ENCODE measurements at regions not wholly inside any gene's neighbourhood (a gene's known extent, or its start where the extent isn't known, plus 50 kb on each side); places are given as distances from the start of the nearest gene placed in this dataset.

DNA sequence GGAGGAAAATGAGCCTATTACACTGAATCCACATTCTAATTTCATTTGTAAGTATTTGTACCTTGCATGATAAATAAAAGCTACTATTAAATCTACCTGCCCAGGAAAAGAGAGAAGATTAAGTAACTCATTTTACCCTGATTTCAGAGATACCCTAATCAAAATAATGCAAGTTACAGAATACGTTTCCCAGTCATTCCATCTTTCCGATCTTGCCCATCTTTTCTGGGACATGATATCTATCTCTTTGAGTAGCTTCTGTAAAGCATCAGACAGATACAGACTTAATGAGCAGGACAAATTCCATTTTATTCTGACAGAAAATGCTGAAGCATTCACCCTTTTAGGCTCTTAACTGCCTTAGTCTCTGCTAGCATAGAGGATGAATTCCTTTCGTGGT, 56.6 kb downstream of the SPRY2 start:
- DNase-seq (ENCODE audit: low read depth in 2 of 2, low spot score in 1 of 2), result no peak

DNA sequence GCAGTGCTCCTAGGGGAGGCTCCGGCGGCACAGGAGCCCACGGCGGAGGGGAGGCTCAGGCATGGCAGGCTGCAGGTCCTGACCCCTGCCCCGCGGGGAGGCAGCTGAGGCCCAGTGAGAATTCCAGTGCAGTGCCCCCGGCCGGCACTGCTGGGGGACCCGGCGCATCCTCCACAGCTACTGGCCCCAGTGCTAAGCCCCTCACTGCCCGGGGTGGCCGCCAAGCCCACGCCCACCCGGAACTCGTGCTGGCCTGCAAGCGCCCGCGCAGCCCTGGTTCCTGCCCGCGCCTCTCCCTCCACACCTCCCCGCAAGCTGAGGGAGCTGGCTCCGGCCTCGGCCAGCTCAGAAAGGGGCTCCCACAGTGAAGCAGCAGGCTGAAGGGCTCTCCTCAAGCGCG, 62.2 kb downstream of the SPRY2 start:
- no peak for DNase-seq (ENCODE audit: low read depth in 2 of 2, low spot score in 1 of 2)

DNA sequence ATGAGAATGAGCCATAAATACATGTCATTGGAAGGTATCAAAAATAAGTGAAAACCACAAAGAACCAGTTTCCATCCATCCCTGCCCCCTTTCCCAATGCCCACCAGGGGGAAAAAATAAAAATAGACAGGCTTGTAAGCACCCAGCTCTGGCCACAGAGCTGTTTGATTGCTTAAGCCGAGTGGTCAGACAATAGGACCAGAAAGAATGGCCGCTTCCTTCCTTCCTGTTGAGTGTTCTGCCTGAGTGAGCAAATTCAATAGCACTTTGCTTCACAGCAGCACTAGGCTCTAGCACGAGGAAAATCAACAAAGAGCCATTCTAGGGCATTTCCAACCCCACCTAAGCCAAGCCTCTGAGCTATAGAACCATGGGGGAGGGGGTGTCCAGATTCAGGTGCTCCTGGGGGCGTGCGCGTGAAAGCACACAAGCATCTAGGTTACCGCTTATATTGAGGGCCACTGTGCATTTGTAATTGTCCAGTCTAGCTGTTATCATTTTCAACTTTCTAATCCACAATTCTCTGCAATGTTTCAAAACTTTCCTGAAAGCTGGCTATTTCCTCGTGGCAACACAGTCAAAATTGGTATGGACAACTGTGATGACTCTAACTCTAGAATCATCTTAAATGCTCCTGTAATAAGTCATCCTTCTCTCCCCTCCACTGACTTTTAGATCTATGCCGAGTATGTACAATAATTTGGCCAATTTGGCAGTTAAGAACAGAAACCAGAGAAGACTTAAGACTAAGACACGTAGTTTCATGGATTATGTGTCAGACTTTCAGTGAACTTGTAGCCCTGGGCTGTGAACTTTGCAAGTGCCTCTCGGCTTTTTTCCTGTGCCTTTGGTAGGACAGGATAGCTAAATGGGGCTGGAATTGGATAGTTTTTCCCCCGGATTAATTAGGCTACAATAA, 64.3 kb downstream of the SPRY2 start:
- DNase-seq (ENCODE audit: low read depth in 2 of 2, low spot score in 1 of 2), result no peak

DNA sequence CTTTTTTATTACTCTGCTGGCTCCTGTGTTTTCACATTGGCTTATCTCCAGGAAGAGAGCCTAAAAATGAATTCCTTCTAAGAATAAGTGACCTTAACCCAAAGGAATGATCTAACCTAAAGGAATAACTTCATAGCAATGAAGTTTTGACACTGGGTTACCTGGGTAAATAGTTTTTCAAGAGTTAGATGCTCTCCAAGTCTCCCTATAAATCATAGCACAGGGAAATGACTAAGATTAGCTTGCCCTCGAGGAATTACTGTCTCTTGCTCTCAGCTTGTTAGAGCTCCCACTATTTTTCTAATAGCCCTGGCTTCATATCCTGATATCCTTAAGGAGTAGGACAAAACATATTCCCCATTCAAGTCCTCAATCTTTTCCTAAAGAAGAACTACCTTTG, 66.3 kb downstream of the SPRY2 start:
- no peak for DNase-seq (ENCODE audit: low read depth in 2 of 2, low spot score in 1 of 2)

DNA sequence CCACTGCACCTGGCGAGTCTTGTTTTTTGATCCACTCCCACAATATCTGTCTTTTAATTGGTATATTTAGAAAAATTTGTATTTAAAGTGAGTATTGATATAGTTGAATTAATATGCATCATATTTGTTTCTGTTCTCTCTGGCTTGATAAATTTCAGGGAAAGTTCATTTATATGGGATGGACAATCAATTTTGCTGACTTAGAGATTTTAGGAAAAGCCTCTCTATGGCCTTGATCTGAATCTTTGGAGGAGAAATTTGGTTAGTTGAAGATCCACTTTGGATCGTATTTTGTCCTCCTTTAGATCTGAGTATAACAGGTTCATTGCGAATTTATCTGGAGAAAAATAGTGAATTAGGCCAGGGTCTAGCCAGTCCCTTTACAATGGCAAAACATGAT, 67.2 kb downstream of the SPRY2 start:
- no peak for DNase-seq (ENCODE audit: low read depth in 2 of 2, low spot score in 1 of 2)

DNA sequence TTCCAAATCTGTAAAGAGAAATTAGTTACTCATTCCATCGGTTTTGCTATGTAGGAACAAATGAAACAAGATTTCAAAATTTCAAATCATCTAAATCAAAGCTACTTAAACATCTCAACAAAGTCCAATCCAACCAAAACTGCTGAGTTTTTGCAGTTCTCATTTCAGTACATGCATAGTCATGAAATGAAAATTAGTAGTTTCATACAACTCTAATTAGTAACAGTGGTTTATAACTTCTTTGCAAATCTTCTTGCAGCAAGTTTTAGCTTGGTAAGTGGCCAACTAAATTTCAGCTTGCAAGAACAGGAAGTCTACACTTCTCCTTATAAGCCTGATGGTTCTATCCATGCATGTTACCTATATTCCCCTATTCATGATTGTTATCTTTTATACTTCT, 75.6 kb downstream of the SPRY2 start:
- no peak for DNase-seq (ENCODE audit: low read depth in 2 of 2, low spot score in 1 of 2)

DNA sequence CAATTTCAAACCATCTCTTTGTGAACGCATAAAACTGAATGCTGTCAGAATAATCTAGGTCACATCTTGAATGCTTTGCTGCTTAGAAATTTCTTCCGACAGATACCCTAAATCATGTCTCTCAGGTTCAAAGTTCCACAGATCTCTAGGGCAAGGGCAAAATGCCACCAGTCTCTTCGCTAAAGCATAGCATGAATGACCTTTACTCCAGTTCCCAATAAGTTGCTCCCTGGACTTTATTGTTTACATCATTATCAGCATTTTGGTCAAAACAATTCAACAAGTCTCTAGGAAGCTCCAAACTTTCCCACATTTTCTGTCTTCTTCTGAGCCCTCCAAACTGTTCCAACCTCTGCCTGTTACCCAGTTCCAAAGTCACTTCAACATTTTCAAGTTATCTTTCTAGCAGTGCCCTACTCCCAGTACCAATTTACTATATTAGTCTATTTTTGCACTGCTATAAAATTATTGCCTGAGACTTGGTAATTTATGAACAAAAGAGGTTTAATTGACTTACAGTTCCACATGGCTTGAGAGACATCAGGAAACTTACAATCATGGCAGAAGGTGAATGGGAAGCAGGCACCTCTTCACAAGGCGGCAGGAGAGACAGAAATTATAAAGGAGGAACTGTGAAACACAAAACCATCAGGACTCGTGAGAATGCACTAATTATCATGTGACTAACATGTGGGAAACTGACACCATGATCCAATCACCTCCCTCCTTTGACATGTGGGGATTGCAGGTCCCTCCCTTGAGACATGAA, 77.0 kb downstream of the SPRY2 start:
- DNase-seq (ENCODE audit: low read depth in 2 of 2, low spot score in 1 of 2), result no peak

DNA sequence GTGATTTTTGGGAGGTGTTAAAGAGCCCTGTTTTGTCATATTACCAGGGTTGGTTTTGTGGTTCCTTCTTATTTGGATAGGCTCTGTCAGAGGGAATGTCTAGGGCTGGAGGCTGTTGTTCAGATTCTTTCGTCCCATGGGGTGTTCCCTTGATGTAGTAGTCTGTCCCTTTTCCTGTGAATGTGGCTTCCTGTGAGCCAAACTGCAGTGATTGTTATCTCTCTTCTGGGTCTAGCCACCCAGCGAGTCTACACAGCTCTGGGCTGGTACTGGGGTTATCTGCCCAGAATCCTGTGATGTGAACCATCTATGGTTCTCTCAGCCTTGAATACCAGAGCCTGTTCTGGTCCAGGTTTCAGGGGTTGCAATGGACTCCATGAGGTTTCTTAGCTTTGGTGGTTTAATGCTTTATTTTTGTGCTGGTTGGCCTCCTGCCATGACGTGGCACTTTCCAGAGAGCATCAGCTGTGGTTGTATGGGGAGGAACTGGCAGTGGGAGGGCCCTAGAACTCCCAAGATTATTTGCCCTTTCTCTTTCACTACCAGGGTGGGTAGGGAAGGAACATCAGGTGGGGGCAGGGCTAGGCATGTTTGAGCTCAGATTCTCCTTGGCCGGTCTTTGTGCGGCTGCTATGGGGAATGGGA, 78.8 kb downstream of the SPRY2 start:
- DNase-seq (ENCODE audit: low read depth in 2 of 2, low spot score in 1 of 2), result no peak

DNA sequence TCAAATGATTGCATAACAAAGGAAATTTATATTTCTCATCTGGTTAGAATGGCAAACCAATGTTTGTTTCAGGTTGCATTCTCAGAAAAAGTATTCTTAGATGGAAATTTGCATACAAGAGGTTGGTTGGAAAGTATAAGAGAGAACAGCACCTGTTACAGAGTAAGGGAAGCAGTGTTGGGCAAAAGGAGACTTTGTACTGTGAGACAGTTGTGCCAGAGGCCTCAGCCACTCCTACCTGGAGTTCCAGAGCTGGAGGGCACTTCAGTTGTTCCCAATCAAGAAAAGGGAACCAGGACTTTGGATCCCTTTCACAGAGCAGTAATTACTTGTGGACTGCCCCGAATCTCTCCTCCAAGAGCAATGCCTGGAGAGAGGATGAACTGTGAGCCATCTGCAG, 81.8 kb downstream of the SPRY2 start:
- DNase-seq (ENCODE audit: low read depth in 2 of 2, low spot score in 1 of 2), result no peak

DNA sequence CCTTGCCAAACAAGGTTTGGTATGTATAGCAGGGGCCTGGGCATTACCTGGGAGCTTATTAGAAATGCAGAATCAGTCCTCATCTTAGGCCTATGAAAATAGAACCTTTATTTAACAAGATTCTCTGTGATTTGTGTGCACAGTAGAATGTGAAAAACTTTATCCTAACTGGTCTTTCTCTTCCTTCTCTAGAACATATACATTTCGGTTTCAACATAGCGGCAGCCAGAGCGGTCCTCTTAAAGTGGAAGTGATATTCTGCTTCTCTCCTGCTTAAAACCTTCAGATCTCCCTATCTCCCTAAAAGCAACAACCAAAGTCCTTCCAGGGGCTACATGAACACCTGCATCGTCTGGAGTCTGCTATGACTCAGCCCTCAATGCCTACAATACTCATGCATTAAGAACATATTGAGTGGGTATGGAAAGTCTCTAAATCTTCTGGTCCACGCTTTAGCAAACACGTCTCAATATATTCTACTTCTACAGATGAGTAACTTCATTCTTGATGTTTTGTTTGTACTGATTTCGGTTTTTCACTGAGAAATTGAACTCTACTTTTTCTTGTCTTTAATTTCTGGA, 84.5 kb downstream of the SPRY2 start:
- no peak for DNase-seq (ENCODE audit: low read depth in 2 of 2, low spot score in 1 of 2)

DNA sequence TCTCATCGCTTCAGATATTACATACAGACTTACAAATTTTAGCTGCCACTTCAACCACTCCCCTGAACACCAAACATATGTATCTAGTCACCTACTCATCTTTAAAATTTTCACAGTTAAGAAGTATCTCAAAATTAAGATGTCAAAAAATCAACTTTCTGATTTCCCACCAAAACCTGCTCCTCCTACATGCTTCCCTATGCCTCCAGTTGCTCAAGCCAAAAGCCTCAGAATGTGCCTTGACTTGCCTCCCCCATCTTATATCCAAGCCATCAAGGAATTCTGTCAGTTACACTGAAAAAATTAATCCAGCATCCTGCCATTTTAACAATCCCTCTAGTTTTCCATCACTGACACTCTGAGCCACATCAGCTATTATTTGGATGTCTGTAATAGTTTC, 85.0 kb downstream of the SPRY2 start:
- DNase-seq (ENCODE audit: low read depth in 2 of 2, low spot score in 1 of 2), result no peak

DNA sequence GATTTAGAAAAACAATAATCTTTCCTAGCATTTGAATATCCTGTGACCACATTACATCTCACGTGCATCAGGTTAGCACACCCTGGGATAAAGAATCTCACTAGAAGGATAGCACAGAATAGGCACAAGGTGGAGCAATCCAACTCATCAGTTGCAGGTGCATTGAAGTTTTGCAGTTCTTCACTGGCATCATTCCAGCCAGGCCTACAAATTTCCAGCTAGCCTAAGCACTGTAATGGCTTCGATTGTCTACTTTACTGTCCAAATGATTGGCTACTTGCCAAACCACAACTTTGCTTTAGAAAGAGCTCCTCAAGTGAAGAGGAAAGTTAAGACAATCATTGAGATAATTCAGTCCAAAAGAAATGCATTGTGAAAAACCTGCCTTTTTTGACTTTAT, 89.5 kb downstream of the SPRY2 start:
- DNase-seq (ENCODE audit: low read depth in 2 of 2, low spot score in 1 of 2), result no peak

DNA sequence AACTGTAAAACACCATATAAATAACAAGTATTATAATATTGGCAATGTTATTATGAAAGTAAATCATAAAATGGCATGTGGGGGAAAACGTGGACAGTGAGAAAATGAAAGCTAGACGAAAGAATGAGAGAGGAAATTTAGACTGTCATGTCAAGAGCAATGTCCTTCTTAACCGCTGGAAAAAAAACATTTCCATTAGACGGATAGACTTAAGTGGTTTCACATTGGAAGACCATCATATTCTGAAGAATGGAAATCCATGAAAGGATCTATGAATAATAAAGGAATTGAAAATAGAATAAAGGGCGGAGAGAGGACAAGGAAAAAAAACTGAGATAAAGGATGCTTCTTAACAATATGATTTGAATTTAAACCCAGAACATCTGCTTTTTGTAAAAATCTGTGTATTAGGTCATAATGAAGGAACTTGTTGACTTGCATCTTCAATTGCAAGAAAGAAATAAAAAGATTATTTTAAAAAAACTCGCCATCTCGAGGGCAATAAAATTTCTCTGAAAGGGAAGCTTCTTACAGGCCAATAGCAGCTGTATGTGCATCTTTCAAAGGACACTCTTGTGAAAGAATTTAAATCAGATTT, 90.6 kb downstream of the SPRY2 start:
- no peak for DNase-seq (ENCODE audit: low read depth in 2 of 2, low spot score in 1 of 2)

DNA sequence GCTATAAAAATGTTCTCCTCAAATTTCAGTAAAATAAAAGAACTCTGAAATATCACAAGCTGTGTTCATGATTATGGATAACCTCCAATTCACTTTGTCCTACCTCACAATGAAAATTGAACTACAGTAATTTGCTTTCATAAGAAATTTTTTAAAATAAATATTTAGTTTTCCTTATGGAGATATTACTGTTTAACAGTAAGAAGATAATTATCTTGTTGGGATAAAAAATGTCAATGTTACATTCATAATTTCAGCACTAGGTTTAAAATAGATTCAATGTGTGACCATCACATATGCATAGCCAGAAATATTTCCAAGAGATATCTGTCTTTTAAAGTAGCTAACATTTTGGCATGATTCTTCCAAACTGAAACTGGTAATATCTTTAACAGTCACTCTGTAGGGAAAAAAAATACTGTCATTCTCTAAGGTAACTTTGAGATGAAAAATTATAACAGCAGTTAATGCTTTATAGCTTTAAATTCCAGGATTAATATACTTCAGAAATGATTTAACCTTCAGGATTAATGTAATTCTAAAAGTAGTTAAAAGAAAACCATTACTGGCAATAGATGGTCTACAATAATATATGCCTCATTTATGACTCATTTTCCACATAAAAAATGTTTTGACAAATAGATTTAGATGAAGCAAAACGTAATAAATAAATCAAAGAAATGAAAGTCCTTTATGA, 91.3 kb downstream of the SPRY2 start:
- DNase-seq (ENCODE audit: low read depth in 2 of 2, low spot score in 1 of 2), result no peak

DNA sequence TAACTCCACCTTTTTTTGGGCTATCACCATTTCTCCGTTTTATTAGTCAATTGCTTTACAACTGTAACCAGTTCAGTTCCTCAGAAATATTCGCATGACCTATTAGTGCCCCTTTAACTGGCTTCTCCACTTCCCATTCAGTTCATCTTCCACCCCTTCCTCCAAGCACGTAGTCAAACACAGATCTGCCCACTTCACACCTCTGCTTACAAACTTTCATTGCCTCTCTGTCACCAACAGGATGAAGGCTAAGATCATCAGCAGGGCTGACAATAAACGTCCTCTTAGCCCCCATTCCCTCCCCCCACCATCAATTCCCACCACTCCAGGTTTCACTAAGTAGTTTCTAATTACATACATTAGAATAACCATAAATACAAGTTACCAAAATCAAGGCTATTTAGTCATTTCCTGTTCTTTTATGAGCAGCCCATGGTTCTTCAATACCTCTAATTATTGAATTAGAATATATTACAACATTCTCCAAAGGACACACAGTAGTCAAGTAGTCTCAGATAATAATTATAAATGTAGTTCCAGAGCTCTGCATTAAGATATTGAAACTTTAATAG, 95.7 kb downstream of the SPRY2 start:
- no peak for DNase-seq (ENCODE audit: low read depth in 2 of 2, low spot score in 1 of 2)

DNA sequence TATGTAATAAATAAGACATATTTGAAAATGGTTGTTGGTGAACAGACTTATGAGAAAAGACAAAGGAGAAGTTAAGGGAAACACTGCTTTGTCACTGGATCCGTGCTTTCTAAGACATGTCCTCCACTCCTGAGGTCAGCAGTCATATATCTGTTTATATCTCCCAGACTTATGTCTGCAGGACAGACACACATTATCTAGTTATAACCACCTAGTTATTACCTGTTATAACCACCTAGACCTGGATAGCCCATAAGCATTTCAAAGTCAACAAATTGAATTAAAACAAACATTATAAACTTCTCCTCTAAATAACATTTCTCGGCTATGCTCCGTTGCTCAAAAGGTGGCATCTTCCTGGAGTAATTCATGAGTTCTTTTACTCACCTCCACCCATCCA, 96.4 kb downstream of the SPRY2 start:
- DNase-seq (ENCODE audit: low read depth in 2 of 2, low spot score in 1 of 2), result no peak

DNA sequence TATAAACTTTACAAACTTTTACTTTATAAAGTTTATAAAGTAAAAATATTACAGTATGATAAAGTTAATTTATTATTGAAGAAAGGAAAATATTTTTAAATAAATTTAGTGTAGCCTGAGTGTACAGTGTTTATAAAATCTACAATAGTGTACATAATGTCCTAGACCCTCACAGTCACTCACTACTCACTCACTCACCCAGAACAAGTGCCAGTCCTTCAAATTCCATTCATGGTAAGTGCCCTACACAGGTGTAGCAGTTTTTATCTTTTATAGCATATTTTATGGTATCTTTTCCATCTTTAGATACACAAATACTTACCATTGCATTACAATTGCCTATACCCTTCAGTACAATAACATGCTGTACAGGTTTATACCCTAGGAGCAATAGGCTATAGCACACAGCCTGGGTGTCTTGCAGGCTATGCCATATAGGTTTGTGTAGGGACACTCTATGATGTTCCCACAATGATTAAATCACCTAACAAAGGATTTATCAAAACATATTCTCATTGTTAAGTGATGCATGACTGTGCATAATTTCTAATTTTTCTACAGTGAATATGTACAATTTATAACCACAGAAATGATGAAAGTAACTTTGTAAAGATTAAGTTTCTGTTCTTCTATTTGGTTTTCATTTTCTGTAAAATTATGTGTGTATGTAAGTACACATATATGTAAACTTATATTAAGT, 98.0 kb downstream of the SPRY2 start:
- DNase-seq (ENCODE audit: low read depth in 2 of 2, low spot score in 1 of 2), result no peak

DNA sequence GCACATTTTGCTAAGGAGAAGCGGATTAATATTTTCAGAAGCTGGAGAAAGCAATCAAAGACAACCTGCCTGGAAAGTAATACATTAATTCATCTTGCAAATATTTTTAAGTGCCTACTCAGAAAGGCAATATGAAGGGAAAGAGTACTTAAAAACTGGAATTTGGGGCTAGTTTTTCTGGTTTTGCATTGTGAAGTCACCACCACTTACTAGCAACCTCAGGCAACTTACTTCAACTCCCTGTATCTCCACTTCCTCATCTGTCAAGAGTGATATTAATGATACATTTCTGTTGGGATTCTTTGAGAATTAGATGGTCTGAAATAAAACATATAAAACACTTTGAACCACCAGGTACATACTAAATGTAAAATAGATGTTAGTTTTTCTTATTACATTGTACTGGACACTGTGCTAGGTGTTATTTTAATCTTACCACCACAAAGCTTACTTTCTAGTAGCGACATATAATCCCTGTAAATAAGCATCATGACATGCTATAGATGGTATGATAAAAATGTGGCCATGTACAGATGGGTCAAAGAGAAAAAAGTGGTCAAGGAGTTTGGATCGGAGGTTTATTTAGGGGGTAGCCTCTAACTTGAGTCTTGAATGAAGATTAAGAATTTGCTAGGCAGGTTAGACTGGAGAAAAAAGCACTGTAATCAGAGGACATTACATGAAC, 101.2 kb downstream of the SPRY2 start:
- DNase-seq (ENCODE audit: low read depth in 2 of 2, low spot score in 1 of 2), result no peak

DNA sequence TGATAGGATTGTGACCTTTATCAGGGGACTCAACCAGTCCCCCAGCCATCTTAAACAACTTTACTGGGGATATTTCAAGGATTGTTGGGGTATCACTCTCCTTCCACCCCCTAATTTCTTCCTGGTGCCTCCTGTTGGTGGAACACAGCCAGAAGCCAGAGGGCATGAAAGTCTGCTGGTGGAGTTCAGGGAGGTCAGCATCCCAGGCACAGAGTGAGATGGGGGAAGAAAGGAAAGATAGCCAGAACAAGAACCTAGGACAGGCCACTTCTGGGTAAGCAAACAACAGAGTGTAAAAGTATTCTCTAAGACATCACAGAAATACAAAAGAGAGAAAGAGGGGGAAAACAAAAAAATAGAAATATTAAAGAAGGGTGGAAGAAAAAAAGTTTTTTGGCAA, 101.8 kb downstream of the SPRY2 start:
- no peak for DNase-seq (ENCODE audit: low read depth in 2 of 2, low spot score in 1 of 2)
